SU-DHL-6 (cell line): ENCODE measurements at regions not wholly inside any gene's neighbourhood (a gene's known extent, or its start where the extent isn't known, plus 50 kb on each side); places are given as distances from the start of the nearest gene placed in this dataset.

ENCODE experiments used
- H2AFZ ChIP-seq: fragments of 200-600 bp; sonication (generic); 2 replicates; pipeline ENCODE4 v1.6.1; 2014; ENCODE audit warnings: low read depth, mild to moderate bottlenecking, moderate library complexity, mixed read lengths, antibody characterized with exemption, low read length; ENCODE audit not compliant: severe bottlenecking
- H3F3A ChIP-seq: fragments of 200-600 bp; shearing (Covaris generic); 2 replicates; pipeline ENCODE4 v1.6.0; 2016; ENCODE audit warnings: antibody characterized with exemption, mild to moderate bottlenecking; ENCODE audit not compliant: insufficient read depth
- H3K27ac ChIP-seq: fragments of 200-600 bp; sonication (generic); 2 replicates; pipeline ENCODE4 v1.5.1; 2016; ENCODE audit warnings: low read depth, mild to moderate bottlenecking, low read length, moderate library complexity, mixed read lengths
- H3K27me3 ChIP-seq: fragments of 200-600 bp; sonication (generic), shearing (Covaris generic); 2 replicates; pipeline ENCODE4 v1.6.0; 2014; ENCODE audit warnings: mild to moderate bottlenecking, low read length
- H3K36me3 ChIP-seq: fragments of 200-600 bp; sonication (generic); 2 replicates; pipeline ENCODE4 v1.6.1; 2014; ENCODE audit warnings: mild to moderate bottlenecking, low read length, mixed read lengths
- H3K4me2 ChIP-seq: fragments of 300-600, 200-600 bp; shearing (Covaris generic), sonication (generic); 2 replicates; pipeline ENCODE4 v1.6.0; 2014; ENCODE audit warnings: low read length, low read depth, mild to moderate bottlenecking; ENCODE audit not compliant: poor library complexity, severe bottlenecking
- H3K4me3 ChIP-seq: fragments of 200-600 bp; sonication (generic); 2 replicates; pipeline ENCODE4 v1.5.1; 2014; ENCODE audit warnings: antibody characterized with exemption, low read length, mild to moderate bottlenecking, mixed read lengths; ENCODE audit not compliant: insufficient read depth, poor library complexity, severe bottlenecking
- H3K79me2 ChIP-seq: fragments of 200-600 bp; sonication (generic); 2 replicates; pipeline ENCODE4 v1.6.1; 2014; ENCODE audit warnings: mild to moderate bottlenecking, low read length, moderate library complexity; ENCODE audit not compliant: insufficient read depth
- H3K9ac ChIP-seq: fragments of 200-600 bp; sonication (generic); 2 replicates; pipeline ENCODE4 v1.7.0; 2014; ENCODE audit warnings: mild to moderate bottlenecking, low read length
- H3K9me2 ChIP-seq: fragments of 200-600 bp; sonication (generic); replicated peaks from 2 replicates; pipeline ENCODE4 v1.6.1; 2014; ENCODE audit warnings: low read length; ENCODE audit not compliant: insufficient read depth
- H3K9me3 ChIP-seq: fragments of 200-600 bp; sonication (generic); 2 replicates; pipeline ENCODE4 v1.6.1; 2014; ENCODE audit warnings: low read length, mixed read lengths; ENCODE audit not compliant: insufficient read depth
- H4K20me1 ChIP-seq: fragments of 200-600 bp; sonication (generic); 2 replicates; pipeline ENCODE4 v1.6.1; 2014; ENCODE audit warnings: low read depth, mild to moderate bottlenecking, antibody characterized with exemption, low read length, moderate library complexity, mixed read lengths
- CTCF ChIP-seq: fragments of 200-600 bp; sonication (generic); IDR thresholded peaks from one replicate; pipeline ENCODE4 v1.5.1; 2017; ENCODE audit warnings: antibody characterized with exemption, mild to moderate bottlenecking, low read length, moderate library complexity; ENCODE audit not compliant: insufficient read depth, poor library complexity, severe bottlenecking
- EZH2phosphoT487 ChIP-seq: fragments of 200-600 bp; sonication (generic), shearing (Covaris generic); conservative IDR thresholded peaks from 2 replicates; pipeline ENCODE4 v1.6.1; 2018; ENCODE audit warnings: mild to moderate bottlenecking, antibody characterized with exemption, low read length, moderate library complexity, mixed read lengths

GRCh38 chr9:28031521-28032267 is 458.4 kb upstream of the C9orf72 start:
- Histone ChIP-seq H3K9me3 (no peaks in the 10 kb centered on the region), H3K27ac (no peak overlapping the region), H3K27me3 (no peaks in the 10 kb centered on the region), H3F3A (no peaks in the 10 kb centered on the region), H3K36me3 (no peaks in the 10 kb centered on the region), H3K4me2 (no peak overlapping the region), H3K79me2 (no peaks in the 10 kb centered on the region), H3K9ac (no peak overlapping the region), H3K4me3 (no peak overlapping the region), H4K20me1 (no peaks in the 10 kb centered on the region), H2AFZ (no peak overlapping the region), H3K9me2 (no peaks in the 10 kb centered on the region)
- TF ChIP-seq CTCF (no peak), EZH2phosphoT487 (no peak)

DNA sequence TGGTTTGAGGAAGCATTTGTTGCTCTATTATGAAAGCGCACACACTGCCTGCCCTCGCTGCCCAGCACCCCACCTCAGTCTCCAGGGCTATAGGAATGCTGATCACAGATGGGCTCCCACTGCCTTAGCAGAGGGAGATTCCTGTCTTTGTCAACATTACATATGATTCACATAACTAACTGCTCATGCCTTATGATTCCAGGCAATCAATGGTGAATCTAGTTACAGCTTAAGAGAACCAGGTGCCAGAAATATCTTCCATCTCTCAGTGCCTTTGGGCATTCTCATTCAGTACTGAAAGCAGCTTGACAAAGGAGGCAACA is 458.9 kb upstream of the C9orf72 start:
- H3K9me2 ChIP-seq, result no peaks in the 10 kb centered on the region
- no peak overlapping the region for H3K4me2 ChIP-seq
- H2AFZ ChIP-seq, result no peak overlapping the region
- no peaks in the 10 kb centered on the region for H3K27me3 ChIP-seq
- TF ChIP-seq EZH2phosphoT487 (no peak), CTCF (no peak)
- H3K4me3 ChIP-seq, result no peak overlapping the region
- no peak overlapping the region for H3K9ac ChIP-seq
- no peaks in the 10 kb centered on the region for H3K36me3 ChIP-seq
- no peaks in the 10 kb centered on the region for H3K9me3 ChIP-seq
- no peak overlapping the region for H3K27ac ChIP-seq
- H4K20me1 ChIP-seq, result no peaks in the 10 kb centered on the region
- H3K79me2 ChIP-seq, result no peaks in the 10 kb centered on the region
- H3F3A ChIP-seq, result no peaks in the 10 kb centered on the region

DNA sequence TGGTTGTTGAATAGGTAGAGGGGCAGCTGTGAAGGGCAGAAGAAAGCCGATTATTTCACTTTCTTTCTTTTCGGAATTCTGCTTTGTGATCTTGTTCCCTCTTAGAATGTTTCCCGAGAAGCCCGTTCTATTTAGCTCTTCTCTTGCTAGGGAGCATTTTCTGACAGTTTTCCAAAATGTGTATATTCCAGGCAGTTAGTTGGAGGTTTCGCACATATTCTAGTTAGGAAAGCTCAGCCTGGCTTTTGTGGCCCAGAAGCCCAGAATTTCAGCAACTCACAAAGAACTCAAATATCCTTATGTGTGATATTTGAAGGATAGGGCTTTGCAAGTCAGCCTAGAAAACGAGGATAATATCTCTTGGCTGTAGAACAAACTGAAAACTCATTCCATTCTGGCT is 461.0 kb upstream of the C9orf72 start:
- Histone ChIP-seq H3K27ac (no peak overlapping the region), H3F3A (no peaks in the 10 kb centered on the region), H4K20me1 (no peaks in the 10 kb centered on the region), H3K79me2 (no peaks in the 10 kb centered on the region), H3K9ac (no peak overlapping the region), H3K9me2 (no peaks in the 10 kb centered on the region), H3K4me2 (no peak overlapping the region), H2AFZ (no peak overlapping the region), H3K36me3 (no peaks in the 10 kb centered on the region), H3K27me3 (no peaks in the 10 kb centered on the region), H3K4me3 (no peak overlapping the region), H3K9me3 (no peaks in the 10 kb centered on the region)
- TF ChIP-seq CTCF (no peak), EZH2phosphoT487 (no peak)
